NCI-H446 (cell line): ENCODE measurements at regions not wholly inside any gene's neighbourhood (a gene's known extent, or its start where the extent isn't known, plus 50 kb on each side); places are given as distances from the start of the nearest gene placed in this dataset.
"Not testable (repeated sequence)": the region's sequence is repeated elsewhere in the genome, so short reads cannot be mapped to it uniquely, and the experiment has no call there.

Experiments
- DNase-seq, 2 experiments: peaks; one replicate each; lab custom pipeline; 2025; lab: John Stamatoyannopoulos, UW

- DNase-seq: no peak
Measured at GRCh38 chr2:84217456-84217855, 241.6 kb downstream of the SUCLG1 start.

- no peak for DNase-seq
Measured at GRCh38 chr2:84214455-84214854, 244.6 kb downstream of the SUCLG1 start.

- no peak for DNase-seq
Measured at GRCh38 chr2:84212611-84213314, 246.3 kb downstream of the SUCLG1 start.

- DNase-seq: no peak
Measured at GRCh38 chr2:84209941-84210340, 249.1 kb downstream of the SUCLG1 start.

GRCh38 chr2:84204995-84205394 lies 254.1 kb downstream of the SUCLG1 start:
- no peak for DNase-seq

- no peak for DNase-seq
Measured at GRCh38 chr2:84202166-84202565, 256.9 kb downstream of the SUCLG1 start.

GRCh38 chr2:84201158-84201557 lies 257.9 kb downstream of the SUCLG1 start:
- DNase-seq: no peak

GRCh38 chr2:84197901-84198300 lies 261.2 kb downstream of the SUCLG1 start:
- no peak for DNase-seq

GRCh38 chr2:84194949-84195644 lies 264.0 kb downstream of the SUCLG1 start:
- no peak for DNase-seq

- no peak for DNase-seq
Measured at GRCh38 chr2:84194181-84194580, 264.9 kb downstream of the SUCLG1 start.

- DNase-seq: no peak
Measured at GRCh38 chr2:84187258-84187657, 271.8 kb downstream of the SUCLG1 start.

GRCh38 chr2:84181927-84182326 lies 277.2 kb downstream of the SUCLG1 start:
- DNase-seq: no peak

GRCh38 chr2:84177733-84178132 lies 281.3 kb downstream of the SUCLG1 start:
- no peak for DNase-seq

- DNase-seq: no peak
Measured at GRCh38 chr2:84175970-84176369, 283.1 kb downstream of the SUCLG1 start.

GRCh38 chr2:84175340-84175739 lies 283.7 kb downstream of the SUCLG1 start:
- no peak for DNase-seq

GRCh38 chr2:84173041-84173440 lies 286.0 kb downstream of the SUCLG1 start:
- DNase-seq: no peak

GRCh38 chr2:84170979-84171378 lies 288.1 kb downstream of the SUCLG1 start:
- DNase-seq: no peak

- DNase-seq: no peak
Measured at GRCh38 chr2:84169871-84170270, 289.2 kb downstream of the SUCLG1 start.

GRCh38 chr2:84168552-84168951 lies 290.5 kb downstream of the SUCLG1 start:
- DNase-seq: not testable (repeated sequence)

- no peak for DNase-seq
Measured at GRCh38 chr2:84165256-84165655, 293.8 kb downstream of the SUCLG1 start.

- DNase-seq: no peak
Measured at GRCh38 chr2:84160453-84160852, 298.6 kb downstream of the SUCLG1 start.

- no peak for DNase-seq
Measured at GRCh38 chr2:84158605-84159004, 300.5 kb downstream of the SUCLG1 start.

- DNase-seq: no peak
Measured at GRCh38 chr2:84152462-84152861, 306.6 kb downstream of the SUCLG1 start.

- no peak for DNase-seq
Measured at GRCh38 chr2:84144345-84144744, 314.7 kb downstream of the SUCLG1 start.
